ENCODE measurements at regions not wholly inside any gene's neighbourhood (a gene's known extent, or its start where the extent isn't known, plus 50 kb on each side); places are given as distances from the start of the nearest gene placed in this dataset.

- H3K4me3 ChIP-seq: no peak overlapping the region
- H3K27ac ChIP-seq: no peak overlapping the region
These were observed 136.9 kb downstream of the SLC38A1 start for GRCh38 chr12:46131732-46132469.

- Histone ChIP-seq H3K27ac (no peak overlapping the region), H3K4me3 (no peak overlapping the region)
These were observed 137.3 kb upstream of the SCAF11 start for GRCh38 chr12:46127656-46128055.

- H3K4me3 ChIP-seq: no peak overlapping the region
- no peak overlapping the region for H3K27ac ChIP-seq
These were observed 135.8 kb upstream of the SCAF11 start for GRCh38 chr12:46126050-46126727.

- no peak overlapping the region for H3K27ac ChIP-seq
- H3K4me3 ChIP-seq: peak overlapping the region in 2 of 7 experiments; percentile 2 to 9
These were observed 134.7 kb upstream of the SCAF11 start for GRCh38 chr12:46124848-46125619.

- Histone ChIP-seq H3K27ac (no peak overlapping the region), H3K4me3 (no peak overlapping the region)
These were observed 133.9 kb upstream of the SCAF11 start for GRCh38 chr12:46124132-46124847.

- Histone ChIP-seq H3K27ac (no peak overlapping the region), H3K4me3 (no peak overlapping the region)
These were observed 122.0 kb upstream of the SCAF11 start for GRCh38 chr12:46112364-46112763.

GRCh38 chr12:46111715-46112114 is 121.3 kb upstream of the SCAF11 start:
- no peak overlapping the region for H3K4me3 ChIP-seq
- H3K27ac ChIP-seq: no peak overlapping the region

GRCh38 chr12:46110928-46111699 is 120.7 kb upstream of the SCAF11 start:
- Histone ChIP-seq H3K4me3 (no peak overlapping the region), H3K27ac (no peak overlapping the region)

GRCh38 chr12:46110223-46110611 is 119.8 kb upstream of the SCAF11 start:
- Histone ChIP-seq H3K27ac (no peak overlapping the region), H3K4me3 (no peak overlapping the region)

GRCh38 chr12:46109343-46110222 is 119.2 kb upstream of the SCAF11 start:
- no peak overlapping the region for H3K27ac ChIP-seq

GRCh38 chr12:46108721-46109120 is 118.3 kb upstream of the SCAF11 start:
- H3K27ac ChIP-seq: no peak overlapping the region
- no peak overlapping the region for H3K4me3 ChIP-seq

More at GRCh38 chr12:46109343-46110222, 119.2 kb upstream of the SCAF11 start:
- H3K4me3 ChIP-seq: no peak overlapping the region

- H3K4me3 ChIP-seq: no peak overlapping the region
- H3K27ac ChIP-seq: no peak overlapping the region
These were observed 117.2 kb upstream of the SCAF11 start for GRCh38 chr12:46107591-46107990.

- no peak overlapping the region for H3K4me3 ChIP-seq
- H3K27ac ChIP-seq: no peak overlapping the region
These were observed 115.4 kb upstream of the SCAF11 start for GRCh38 chr12:46105735-46106134.

GRCh38 chr12:46103559-46104383 is 113.4 kb upstream of the SCAF11 start:
- H3K4me3 ChIP-seq: no peak overlapping the region

GRCh38 chr12:46101485-46101869 is 111.1 kb upstream of the SCAF11 start:
- Histone ChIP-seq H3K27ac (no peak overlapping the region), H3K4me3 (no peak overlapping the region)

More at GRCh38 chr12:46103559-46104383, 113.4 kb upstream of the SCAF11 start:
- no peak overlapping the region for H3K27ac ChIP-seq

GRCh38 chr12:46100551-46101484 is 110.4 kb upstream of the SCAF11 start:
- Histone ChIP-seq H3K4me3 (no peak overlapping the region), H3K27ac (no peak overlapping the region)
